GM19467 (cell line): ENCODE measurements at regions not wholly inside any gene's neighbourhood (a gene's known extent, or its start where the extent isn't known, plus 50 kb on each side); places are given as distances from the start of the nearest gene placed in this dataset.

Source experiments
- ATAC-seq: cut with Tn5 transposase; IDR thresholded peaks from one replicate; pipeline ENCODE4 v1.9.1; 2021; ENCODE audit warnings: mild to moderate bottlenecking, moderate library complexity; ENCODE audit not compliant: unreplicated experiment

DNA sequence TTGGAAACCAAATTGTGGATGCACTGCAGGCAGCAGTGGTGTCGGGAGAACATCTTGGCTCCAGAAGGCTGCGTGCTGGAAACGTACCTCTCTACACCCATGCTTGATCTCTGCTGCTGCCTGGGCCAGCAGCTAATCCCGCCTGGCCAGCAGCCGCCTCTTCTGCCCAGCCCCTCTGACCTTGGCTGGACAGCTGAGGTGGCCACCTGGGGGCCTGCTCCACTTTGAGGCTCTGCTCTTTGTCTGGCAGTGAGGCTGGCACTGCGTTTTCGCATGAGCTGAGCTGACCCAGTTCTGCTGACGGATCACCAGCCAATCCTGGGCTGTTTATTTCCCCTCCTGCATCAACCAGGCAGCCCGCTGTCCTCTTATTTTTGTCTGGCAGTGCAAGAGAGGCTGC, 154.9 kb downstream of the TENT4A start:
- ATAC-seq = no peak

DNA sequence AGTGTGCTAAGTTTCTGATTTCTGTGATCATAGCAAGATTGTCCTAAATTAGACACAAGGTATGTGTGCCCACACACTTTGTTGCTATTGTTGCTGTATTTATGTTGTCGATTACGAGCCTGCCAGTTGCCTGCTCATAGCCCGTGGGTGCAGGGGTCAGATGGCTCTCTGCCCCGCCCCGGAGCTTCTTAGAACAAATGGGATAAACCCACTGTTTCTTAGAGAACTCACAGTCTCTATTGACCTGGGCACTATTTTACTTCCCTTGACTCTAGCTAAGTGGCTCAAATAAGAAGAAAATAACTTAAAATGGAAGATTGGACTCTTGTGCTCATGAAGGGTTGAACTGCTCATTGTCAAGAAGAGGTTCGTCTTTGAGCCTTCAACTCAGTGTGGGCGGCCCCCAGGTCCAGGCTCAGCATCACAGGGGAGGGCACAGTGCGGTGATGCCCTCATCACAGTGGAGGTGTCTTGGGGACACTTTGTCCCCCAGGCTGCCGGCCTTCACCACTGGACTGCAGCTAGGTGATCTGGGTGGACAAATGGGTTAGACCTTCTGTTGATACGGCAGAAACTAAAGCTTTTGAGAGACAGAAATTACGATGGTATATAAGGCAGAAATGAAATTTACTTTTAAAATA, 155.5 kb downstream of the TENT4A start:
- ATAC-seq = no peak

DNA sequence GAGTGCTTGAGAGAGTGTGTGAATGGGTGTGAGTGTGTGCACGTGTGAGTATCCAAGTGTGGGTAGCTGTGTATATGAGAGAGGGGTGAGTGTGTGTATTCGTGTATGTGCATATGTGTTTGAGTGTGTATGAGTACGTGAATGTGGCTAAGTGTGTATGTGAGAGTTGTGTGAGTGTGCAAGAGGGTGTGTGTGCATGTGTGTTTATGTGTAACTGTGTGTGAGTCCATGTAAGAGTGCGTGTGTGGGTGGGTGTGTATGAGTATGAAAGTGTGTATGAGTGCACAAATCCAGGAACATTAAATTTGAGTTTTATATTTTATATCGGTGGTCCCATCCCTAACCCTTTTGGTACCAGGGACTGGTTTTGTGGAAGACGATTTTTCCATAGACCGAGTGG, 156.4 kb downstream of the TENT4A start:
- ATAC-seq = no peak

DNA sequence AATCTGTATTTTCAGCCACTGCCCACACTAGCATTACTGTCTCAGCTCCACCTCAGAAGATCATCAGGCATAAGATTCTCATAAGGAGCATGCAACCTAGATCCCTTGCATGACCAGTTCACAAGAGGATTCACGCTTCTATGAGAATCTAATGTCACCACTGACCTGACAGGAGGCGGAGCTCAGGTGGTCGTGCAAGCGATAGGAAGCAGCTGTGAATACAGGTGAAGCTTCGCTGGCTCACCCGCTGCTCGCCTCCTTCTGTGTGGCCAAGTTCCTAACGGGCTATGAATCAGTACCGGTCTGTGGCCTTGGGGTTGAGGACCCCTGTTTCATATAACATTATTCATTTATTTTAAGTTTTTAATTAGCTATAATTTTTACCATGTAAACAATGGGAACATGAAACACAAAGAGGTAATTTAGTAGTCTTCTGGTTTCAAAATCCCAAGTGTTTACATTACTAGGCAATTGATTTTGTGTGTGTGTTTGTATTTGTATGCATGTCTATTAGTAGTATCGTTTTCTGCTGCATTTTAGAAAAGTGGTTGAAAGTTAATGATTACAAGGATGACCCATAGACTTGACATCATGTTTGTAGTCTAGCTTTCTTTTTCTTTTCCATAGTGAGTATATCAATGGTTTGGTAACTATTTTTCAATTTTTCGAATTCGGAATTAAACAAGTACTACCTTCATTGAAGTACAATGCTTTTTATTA, 159.4 kb downstream of the TENT4A start:
- no peak for ATAC-seq

DNA sequence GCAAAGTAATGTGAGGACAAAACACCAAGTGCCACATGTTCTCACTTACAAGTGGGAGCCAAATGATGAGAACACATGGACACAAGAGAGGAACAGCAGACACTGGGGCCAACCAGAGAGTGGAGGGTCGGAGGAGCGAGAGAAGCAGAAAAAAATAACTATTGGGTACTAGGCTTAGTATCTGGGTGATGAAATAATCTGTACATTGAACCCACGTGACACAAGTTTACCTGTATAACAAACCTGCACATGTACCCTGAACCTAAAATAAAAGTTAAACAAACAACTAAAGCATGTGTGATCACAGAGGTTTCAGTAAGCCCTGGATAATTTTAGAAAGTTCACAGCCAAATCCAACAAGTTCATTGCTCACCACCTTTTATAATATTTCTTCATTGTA, 160.1 kb downstream of the TENT4A start:
- ATAC-seq = no peak

DNA sequence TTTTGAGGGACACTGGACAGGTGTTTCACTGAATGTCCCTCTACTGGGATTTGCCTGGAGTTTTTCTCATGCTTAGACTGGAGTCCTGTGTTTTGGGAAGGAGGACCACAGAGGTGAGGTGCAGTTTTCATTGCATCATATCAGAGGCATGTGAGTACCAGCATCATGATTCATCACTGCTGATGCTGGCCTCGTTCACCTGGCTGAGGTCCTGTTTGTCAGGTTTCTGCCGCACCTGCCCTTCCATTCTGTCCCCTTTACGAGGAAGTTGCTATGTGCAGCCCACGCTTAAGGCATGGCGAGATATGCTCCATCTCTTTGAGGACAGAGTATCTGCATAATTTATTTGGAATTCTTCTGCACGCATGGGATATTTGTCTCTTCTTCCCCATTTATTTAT, 162.1 kb downstream of the TENT4A start:
- ATAC-seq = no peak

DNA sequence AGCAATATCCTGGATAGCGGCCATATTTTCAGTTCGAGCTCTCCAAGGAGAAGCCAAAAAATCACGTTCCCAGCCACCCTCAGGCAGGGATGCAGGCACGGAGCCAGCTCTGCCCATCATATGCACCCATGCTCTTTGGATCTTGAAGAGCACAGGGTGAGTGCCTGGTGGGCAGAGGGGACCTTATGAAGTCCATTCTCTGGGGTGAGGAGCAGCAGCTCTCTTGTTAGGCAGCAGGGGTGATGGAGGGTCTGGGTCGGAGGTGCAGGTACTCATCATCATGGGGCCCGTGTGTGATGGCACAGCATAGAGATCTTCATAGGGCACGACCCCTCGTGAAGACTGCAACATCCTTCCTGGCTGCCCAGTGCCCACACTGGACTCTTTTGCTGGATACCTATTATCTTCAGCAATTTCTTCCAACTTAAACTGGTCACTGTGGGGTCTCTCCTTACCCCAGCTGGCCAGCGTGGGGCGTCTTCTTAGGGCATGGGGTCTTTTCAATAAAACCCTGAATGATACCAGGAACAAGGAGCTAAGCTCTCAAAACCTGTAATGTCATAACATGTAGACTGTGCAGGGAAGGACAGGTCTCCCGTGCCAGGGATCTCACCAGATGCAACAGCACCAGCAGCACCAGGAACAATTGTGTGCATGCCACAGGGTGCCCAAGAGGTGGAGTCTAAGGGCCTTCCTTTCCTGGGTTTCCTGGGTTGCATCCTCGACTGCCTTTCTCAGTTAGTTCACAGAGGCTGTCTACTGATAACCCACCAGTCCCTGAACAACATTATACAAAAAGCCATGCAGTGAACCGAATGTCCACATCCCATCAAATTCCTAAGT, 165.0 kb downstream of the TENT4A start:
- no peak for ATAC-seq

DNA sequence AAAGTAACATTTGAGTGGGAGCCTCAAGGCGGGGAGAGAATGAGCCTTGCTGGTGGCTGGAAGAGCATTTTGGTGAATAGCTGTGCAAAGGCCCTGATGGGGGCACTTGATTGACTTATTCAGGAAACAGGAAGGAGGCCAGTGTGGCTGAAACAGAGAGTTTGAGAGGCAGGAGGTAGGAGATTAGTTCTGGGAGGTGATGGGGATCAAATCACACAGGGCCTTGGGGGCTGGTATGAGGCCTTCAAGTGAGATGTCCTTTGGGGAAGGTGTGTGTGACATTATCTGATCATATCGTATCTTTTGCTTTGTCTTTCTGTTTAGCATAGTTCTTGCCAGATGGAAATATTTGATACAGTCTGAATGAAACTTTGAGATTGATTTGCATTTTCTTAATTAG, 172.3 kb downstream of the TENT4A start:
- ATAC-seq = no peak

DNA sequence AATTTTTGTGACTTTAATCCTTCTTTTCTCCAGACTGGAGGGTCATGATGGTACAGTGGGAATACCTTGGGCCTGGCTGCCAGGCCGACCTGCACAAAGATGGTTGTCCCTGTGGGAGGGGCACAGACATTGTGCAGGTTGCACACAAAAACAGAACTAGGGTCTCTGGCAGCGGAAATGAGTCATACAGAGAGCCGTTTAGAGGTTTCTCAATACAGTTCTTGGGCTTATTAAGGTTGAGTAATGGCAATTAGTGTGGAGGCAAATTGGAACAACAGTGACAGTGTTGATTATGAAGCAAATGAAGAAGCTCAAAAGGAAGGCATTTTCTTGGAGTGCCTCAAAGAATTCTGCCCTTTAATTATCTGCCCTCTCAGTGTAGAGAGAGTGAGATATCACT, 173.6 kb downstream of the TENT4A start:
- ATAC-seq = no peak

DNA sequence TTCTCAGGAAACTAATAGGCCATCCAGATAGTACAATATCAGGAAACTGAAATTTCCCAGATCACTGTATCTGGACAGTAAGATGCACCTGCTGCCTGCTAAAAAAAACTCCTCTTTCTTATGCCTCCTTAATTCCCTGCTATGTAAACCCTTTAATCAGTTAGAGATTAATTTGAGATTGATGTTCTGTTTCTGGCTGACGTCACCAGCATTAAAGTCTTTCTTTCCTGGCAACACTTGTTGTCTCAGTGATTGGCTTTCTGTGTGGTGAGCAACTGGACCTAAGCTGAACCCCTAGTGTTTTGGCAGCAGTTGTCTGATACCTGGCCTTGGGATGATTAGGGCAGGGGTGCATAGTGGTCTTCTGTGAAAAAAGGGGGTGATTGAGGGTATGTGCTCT, 175.8 kb downstream of the TENT4A start:
- no peak for ATAC-seq

DNA sequence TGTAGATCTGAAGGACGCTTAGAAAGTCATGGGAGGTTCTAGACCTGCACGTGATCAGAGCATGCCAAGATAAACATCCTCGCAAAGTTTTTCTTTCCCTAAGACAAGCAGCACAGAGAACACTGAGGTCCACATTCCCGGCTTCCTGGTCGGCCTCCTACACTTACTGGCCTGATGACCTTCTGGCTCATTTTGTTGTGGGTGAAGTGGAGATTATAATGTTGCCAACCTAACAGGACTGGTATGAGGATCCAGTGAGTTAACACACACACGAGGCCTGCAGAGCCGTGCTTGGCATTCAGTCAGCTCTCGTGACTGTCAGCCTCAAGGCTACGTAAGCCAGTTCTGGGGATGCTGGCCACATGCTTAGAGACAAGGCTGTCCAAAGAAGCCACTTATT, 186.0 kb downstream of the TENT4A start:
- no peak for ATAC-seq

DNA sequence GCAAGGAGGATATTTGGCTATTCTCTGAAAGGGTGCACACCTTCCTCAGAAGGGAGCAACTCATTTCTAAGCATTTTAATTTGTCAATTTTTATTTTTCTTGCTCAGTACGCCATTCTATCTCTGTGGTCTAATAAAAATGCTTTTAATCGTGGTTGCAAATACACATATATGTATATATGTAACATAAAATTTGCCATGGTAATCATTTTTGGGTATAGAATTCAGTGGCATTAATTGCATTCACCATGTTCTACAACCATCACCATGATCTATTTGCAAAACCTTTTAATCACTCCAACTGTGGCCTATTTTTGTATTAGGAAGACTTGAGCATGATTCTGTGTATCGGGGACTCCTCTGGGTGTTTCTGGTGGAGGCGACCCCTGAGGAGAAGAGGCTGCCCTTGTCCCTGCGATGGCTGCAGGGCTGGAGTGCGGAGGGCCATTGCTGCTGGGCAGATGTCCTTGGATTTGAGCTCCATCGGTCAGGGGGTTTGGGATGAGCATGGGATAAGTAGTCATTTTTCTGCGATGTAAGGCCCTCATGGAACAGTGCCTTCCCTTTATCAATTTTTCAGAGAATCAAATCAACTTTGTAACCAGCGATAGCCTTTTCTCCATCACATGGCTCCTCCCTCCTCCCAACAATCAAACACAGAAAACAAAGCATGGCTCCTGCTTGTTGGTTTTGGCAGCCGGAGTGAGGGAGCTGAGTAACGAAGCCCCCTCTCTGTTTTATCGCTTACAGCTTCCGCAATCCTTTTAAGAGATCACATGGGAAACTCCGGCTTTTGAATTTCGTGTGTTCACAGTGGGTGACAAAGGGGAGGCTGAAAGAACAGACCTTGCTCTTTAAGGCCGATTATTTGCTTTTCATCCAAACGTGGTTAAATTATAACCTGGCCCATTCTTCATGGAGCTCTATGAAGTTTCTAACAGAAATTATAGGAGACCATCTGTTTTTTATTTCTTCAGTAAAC, 187.3 kb downstream of the TENT4A start:
- ATAC-seq = no peak

DNA sequence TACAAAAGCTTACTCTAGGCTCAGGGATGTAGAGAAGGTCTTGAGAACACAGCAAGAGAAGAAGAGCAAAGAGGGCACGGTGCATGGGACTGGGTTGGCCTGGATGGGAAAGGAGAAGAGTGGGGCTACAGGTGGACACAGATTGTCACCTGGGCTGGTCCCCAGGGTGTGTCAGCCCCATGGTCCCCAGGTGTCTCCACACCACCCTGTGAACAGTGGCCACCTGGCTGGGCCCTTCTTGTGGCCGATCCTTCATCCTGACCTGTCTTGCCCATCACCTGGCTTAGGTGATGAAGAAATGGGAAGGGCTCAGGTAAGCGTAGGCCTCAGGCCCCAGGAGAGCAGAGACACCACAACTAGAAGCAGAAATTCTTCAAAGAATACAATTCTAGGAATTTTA, 188.9 kb downstream of the TENT4A start:
- no peak for ATAC-seq

DNA sequence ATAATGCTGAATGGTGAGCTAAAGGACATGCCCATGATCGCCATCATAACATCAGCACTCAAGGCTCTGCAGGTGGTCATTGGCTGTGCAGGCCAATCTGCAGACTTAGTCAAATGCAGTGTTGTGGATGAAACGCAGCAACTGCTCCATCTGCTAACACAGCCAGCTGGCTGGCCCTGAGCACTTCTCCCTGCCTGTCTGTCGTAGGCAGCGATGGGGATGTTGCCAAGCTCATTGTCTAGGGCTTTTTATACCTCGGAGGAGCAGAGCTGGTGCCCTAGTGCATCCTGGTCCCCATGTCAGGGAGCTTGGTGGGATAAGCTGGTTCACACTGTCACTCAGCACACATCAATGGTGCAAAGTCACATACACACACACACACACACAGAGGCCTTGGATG, 189.4 kb downstream of the TENT4A start:
- ATAC-seq = no peak

DNA sequence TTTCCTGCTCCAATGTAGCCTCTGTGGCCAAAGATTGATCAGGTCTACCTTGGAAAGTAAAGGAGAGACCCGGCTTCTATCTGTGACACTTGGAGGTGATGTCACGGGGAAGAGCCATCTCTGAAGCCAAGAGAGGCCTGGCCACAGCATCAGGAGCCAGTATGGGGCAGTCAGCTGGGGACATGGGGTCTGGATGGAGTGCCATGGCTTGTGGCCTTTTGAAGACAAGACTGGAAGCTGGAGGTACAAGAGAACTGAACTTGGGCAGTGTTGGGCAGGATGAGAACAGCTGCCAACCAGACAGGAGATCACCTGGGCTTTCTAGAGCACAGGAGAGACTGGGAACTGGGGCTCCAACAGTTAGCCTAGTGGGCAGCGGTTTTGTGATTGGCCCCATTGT, 190.7 kb downstream of the TENT4A start:
- no peak for ATAC-seq

DNA sequence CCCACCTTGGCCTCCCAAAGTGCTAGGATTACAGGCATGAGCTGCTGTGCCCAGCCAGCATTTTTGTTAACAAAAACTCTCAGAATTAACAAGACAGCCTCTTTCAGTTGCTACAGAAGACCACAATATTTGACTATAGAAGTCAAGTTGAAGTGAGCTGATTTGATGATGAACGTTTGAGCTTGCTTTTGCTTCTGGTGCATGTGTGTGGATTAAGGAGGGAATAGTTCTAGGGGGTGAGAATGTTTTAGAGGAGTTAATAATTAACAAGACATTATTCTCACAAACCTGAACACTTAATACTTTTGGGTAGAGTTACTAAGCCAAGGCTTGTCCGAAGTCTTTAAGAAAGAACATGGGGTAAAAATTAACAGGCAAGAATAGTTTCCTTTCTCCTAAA, 191.6 kb downstream of the TENT4A start:
- no peak for ATAC-seq

DNA sequence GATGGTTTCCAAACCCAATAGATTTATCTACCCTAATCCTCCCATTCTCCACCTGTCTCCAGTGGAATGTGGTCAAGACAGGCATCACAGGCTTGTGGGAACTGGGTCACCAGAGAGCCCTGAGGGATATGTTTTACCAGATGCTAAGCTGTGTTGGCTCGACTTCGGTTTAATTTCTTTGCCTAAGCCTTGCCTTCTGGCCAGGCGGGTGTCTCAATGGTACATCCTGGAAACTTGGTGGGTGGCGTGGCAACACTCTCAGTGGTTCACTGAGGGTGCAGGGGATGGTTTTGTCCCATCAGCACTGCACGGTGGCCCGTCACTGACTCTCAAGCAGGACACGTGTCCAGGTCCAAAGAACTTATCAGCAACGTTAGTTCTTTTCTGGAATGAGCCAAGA, 192.2 kb downstream of the TENT4A start:
- no peak for ATAC-seq

DNA sequence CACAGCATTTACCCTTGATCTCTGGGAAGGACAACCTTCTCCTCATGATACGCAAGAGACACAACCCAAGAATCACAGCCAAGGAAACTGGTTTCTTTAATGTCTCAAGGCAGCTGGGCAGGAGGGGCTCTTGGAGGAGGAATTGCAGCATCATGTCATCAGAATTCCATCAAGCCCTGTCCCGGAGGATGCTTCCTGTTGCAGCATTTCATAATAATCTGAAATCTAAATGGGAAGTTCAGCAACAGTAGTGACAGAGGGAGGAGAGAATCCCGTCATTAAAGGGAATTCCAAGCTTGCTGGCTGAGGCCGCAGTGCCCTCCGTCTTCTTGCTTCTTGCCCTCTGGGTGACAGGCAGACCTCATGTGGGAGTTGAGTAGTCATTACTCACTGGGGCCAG, 192.7 kb downstream of the TENT4A start:
- no peak for ATAC-seq

DNA sequence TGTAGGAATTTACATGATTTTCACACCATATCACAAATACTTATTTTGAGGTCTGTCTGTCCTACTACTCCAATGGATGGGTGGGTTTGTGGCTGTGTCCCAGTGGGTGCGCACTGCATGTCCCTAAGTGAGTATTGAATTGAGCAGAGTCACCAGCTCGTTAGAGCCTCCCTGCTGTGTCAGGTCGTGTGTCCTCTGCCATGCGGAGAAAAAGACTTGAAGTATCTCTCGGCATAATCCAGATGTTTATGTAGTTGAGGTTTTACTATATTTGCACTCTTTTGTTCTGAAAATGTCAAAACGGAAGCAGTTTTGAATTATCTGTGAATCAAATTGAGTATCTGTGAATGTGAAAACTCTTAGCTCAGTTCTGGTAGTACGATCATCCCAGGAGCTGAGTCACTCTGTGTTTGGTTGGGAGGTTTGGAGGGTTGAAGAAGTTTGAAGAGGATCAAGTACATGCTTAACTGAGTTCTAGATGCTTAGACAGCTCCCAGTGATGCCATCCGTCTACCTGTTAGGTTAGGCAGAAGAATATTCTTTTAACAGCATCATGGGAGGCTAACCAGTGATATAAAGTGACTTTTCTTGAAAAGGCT, 194.2 kb downstream of the TENT4A start:
- no peak for ATAC-seq

DNA sequence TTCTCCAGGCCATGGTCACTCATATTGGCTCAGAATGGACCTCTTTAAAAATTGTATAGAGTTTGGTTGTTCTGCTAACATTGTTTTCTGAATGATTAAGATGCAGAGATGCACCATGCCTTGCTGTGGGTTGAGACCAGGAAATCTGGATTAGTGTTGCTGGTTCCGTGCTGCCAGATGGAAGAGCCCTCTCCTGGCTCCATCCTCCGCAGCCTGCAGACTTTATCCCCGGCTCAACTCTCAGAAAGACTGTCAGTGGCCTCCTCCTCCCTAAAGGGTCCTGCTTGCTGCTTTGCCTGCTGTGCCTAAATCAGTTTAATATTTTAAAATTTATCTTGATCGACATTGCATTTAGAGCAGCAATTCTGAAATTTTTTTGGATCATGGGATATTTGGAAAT, 196.7 kb downstream of the TENT4A start:
- ATAC-seq = no peak
